Hepatocyte (in vitro differentiated cells): ENCODE measurements at regions not wholly inside any gene's neighbourhood (a gene's known extent, or its start where the extent isn't known, plus 50 kb on each side); places are given as distances from the start of the nearest gene placed in this dataset.
"Not testable (repeated sequence)": the region's sequence is repeated elsewhere in the genome, so short reads cannot be mapped to it uniquely, and the experiment has no call there.

ENCODE experiments used
- EZH2 ChIP-seq: fragments of 200-600 bp; sonication (generic); IDR thresholded peaks from 2 replicates; pipeline ENCODE4 v1.6.1; 2016; ENCODE audit warnings: antibody characterized with exemption, mild to moderate bottlenecking, borderline replicate concordance
- EZH2phosphoT487 ChIP-seq: fragments of 200-600 bp; sonication (generic); IDR thresholded peaks from one replicate; pipeline ENCODE4 v1.6.1; 2018; ENCODE audit warnings: antibody characterized with exemption, mild to moderate bottlenecking, low read depth, moderate library complexity; ENCODE audit not compliant: unreplicated experiment, severe bottlenecking
- TF ChIP-seq, protein P1 (sequence below): fragments of 200-600 bp; sonication (generic); IDR thresholded peaks from 2 replicates; pipeline ENCODE4 v1.5.1; 2016; ENCODE audit warnings: antibody characterized with exemption, mild to moderate bottlenecking; ENCODE audit not compliant: poor library complexity

DNA sequence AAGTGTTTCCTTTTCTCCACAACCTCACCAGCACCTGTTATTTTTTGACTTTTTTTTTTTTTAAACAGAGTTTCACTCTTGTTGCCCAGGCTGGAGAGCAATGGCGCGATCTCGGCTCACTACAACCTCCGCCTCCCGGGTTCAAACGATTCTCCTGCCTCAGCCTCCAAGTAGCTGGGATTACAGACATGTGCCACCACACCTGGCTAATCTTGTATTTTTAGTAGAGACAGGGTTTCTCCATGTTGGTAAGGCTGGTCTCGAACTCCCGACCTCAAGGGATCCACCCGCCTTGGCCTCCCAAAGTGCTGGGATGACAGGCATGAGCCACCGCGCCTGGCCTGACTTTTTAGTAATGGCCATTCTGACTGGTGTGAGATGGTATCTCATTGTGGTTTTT is 123.2 kb upstream of the CCND2 start:
- TF ChIP-seq, protein P1, sequence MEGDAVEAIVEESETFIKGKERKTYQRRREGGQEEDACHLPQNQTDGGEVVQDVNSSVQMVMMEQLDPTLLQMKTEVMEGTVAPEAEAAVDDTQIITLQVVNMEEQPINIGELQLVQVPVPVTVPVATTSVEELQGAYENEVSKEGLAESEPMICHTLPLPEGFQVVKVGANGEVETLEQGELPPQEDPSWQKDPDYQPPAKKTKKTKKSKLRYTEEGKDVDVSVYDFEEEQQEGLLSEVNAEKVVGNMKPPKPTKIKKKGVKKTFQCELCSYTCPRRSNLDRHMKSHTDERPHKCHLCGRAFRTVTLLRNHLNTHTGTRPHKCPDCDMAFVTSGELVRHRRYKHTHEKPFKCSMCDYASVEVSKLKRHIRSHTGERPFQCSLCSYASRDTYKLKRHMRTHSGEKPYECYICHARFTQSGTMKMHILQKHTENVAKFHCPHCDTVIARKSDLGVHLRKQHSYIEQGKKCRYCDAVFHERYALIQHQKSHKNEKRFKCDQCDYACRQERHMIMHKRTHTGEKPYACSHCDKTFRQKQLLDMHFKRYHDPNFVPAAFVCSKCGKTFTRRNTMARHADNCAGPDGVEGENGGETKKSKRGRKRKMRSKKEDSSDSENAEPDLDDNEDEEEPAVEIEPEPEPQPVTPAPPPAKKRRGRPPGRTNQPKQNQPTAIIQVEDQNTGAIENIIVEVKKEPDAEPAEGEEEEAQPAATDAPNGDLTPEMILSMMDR = not testable (repeated sequence)
- TF ChIP-seq EZH2phosphoT487, EZH2: not testable (repeated sequence)
